SK-N-SH treated with all-trans-retinoic acid at 6 μM for 48 hours (cell line): ENCODE measurements at regions not wholly inside any gene's neighbourhood (a gene's known extent, or its start where the extent isn't known, plus 50 kb on each side); places are given as distances from the start of the nearest gene placed in this dataset.
A peak's percentile ranks its signal among the peaks of the same experiment; 100 is the strongest.

Experiments used
- ATAC-seq: fragments of 200-7000 bp; cut with Tn5 transposase; 3 replicates; pipeline ENCODE4 v1.9.1; 2020; ENCODE audit warnings: mild to moderate bottlenecking, moderate library complexity
- ARNTL ChIP-seq: fragments of 450-650 bp; formaldehyde crosslinking; IDR thresholded peaks from 2 replicates; pipeline ENCODE4 v1.5.0; 2020; ENCODE audit warnings: low read depth, mild to moderate bottlenecking, moderate library complexity, borderline replicate concordance
- BACH2 ChIP-seq: fragments of 250-450 bp; sonication (Bioruptor Pico); IDR thresholded peaks from 2 replicates; pipeline ENCODE4 v1.9.0; 2021; ENCODE audit warnings: mild to moderate bottlenecking, borderline replicate concordance
- CREB5 ChIP-seq: fragments of 250-450 bp; sonication (Bioruptor Pico); IDR thresholded peaks from 2 replicates; pipeline ENCODE4 v1.5.1; 2020; ENCODE audit warnings: low read depth, mild to moderate bottlenecking, moderate library complexity
- CSDC2 ChIP-seq: fragments of 250-450 bp; sonication (Bioruptor Pico); IDR thresholded peaks from 2 replicates; pipeline ENCODE4 v1.5.0; 2020; ENCODE audit warnings: mild to moderate bottlenecking, moderate library complexity
- CSRNP3 ChIP-seq: fragments of 250-450 bp; sonication (Bioruptor Pico); IDR thresholded peaks from 2 replicates; pipeline ENCODE4 v1.5.1; 2021; ENCODE audit warnings: mild to moderate bottlenecking, moderate library complexity
- ESRRG ChIP-seq: fragments of 250-450 bp; sonication (Bioruptor Pico); IDR thresholded peaks from 2 replicates; pipeline ENCODE4 v1.6.1; 2021; ENCODE audit warnings: mild to moderate bottlenecking
- GLIS3 ChIP-seq: fragments of 250-450 bp; sonication (Bioruptor Pico); IDR thresholded peaks from 2 replicates; pipeline ENCODE4 v1.5.0; 2020; ENCODE audit warnings: mild to moderate bottlenecking, moderate library complexity
- ISL1 ChIP-seq: fragments of 250-450 bp; sonication (Bioruptor Pico); IDR thresholded peaks from 2 replicates; pipeline ENCODE4 v2.1.2; 2022; ENCODE audit warnings: mild to moderate bottlenecking, moderate library complexity
- OSR1 ChIP-seq: fragments of 250-450 bp; sonication (Bioruptor Pico); IDR thresholded peaks from 2 replicates; pipeline ENCODE4 v1.8.0; 2022; ENCODE audit warnings: moderate library complexity, mild to moderate bottlenecking, inconsistent platforms
- POU6F1 ChIP-seq: fragments of 250-450 bp; sonication (Bioruptor Pico); IDR thresholded peaks from 2 replicates; pipeline ENCODE4 v1.8.0; 2021; ENCODE audit warnings: low read depth, mild to moderate bottlenecking, moderate library complexity, borderline replicate concordance
- PPARA ChIP-seq: fragments of 250-450 bp; sonication (Bioruptor Pico); IDR thresholded peaks from 2 replicates; pipeline ENCODE4 v1.5.0; 2020; ENCODE audit warnings: mild to moderate bottlenecking, borderline replicate concordance
- RARB ChIP-seq: fragments of 250-450 bp; sonication (Bioruptor Pico); IDR thresholded peaks from 2 replicates; pipeline ENCODE4 v1.8.0; 2021; ENCODE audit warnings: mild to moderate bottlenecking, moderate library complexity
- SNAI2 ChIP-seq: fragments of 250-450 bp; sonication (Bioruptor Pico); IDR thresholded peaks from 2 replicates; pipeline ENCODE4 v1.5.0; 2020; ENCODE audit warnings: mild to moderate bottlenecking, moderate library complexity
- TCF4 ChIP-seq: fragments of 250-450 bp; sonication (Bioruptor Pico); IDR thresholded peaks from 2 replicates; pipeline ENCODE4 v1.8.0; 2021; ENCODE audit warnings: mild to moderate bottlenecking, moderate library complexity, borderline replicate concordance
- TOX ChIP-seq: fragments of 250-450 bp; sonication (Bioruptor Pico); IDR thresholded peaks from 2 replicates; pipeline ENCODE4 v1.8.0; 2021; ENCODE audit warnings: mild to moderate bottlenecking, moderate library complexity, borderline replicate concordance
- TSHZ2 ChIP-seq: fragments of 250-450 bp; sonication (Bioruptor Pico); IDR thresholded peaks from 2 replicates; pipeline ENCODE4 v1.5.0; 2020; ENCODE audit warnings: mild to moderate bottlenecking, moderate library complexity
- ZC3H10 ChIP-seq: fragments of 250-450 bp; sonication (Bioruptor Pico); IDR thresholded peaks from 2 replicates; pipeline ENCODE4 v1.5.1; 2021; ENCODE audit warnings: mild to moderate bottlenecking, moderate library complexity
- ZFP3 ChIP-seq: fragments of 250-450 bp; sonication (Bioruptor Pico); IDR thresholded peaks from 2 replicates; pipeline ENCODE4 v1.5.0; 2020; ENCODE audit warnings: mild to moderate bottlenecking, moderate library complexity
- ZFP30 ChIP-seq: fragments of 450-650 bp; formaldehyde crosslinking; IDR thresholded peaks from 2 replicates; pipeline ENCODE4 v1.5.0; 2022; ENCODE audit warnings: mild to moderate bottlenecking, moderate library complexity
- ZNF8 ChIP-seq: fragments of 450-650 bp; formaldehyde crosslinking; IDR thresholded peaks from 2 replicates; pipeline ENCODE4 v1.5.0; 2020; ENCODE audit warnings: mild to moderate bottlenecking, moderate library complexity

- peak; percentile 16; the same call in 2 of the 3 replicates for ATAC-seq
These were observed 98.2 kb upstream of the TBC1D5 start for GRCh38 chr3:17840651-17841050.

GRCh38 chr3:17840126-17840525 is 97.7 kb upstream of the TBC1D5 start:
- no peak for ATAC-seq
- TF ChIP-seq ESRRG (CRISPR knock-in tag): no peak
- TF ChIP-seq TCF4 (CRISPR knock-in tag): no peak
- no peak for TF ChIP-seq ZNF8
- no peak for TF ChIP-seq RARB
- TF ChIP-seq TSHZ2 (CRISPR knock-in tag): no peak
- TF ChIP-seq ZC3H10: no peak
- TF ChIP-seq SNAI2 (CRISPR knock-in tag): no peak
- no peak for TF ChIP-seq CSDC2 (CRISPR knock-in tag)
- TF ChIP-seq, all 23 proteins: peak for 0

More at GRCh38 chr3:17840651-17841050, 98.2 kb upstream of the TBC1D5 start:
- TF ChIP-seq ISL1 (no peak), CSRNP3 (no peak), RARB (no peak), ZFP3 (CRISPR knock-in tag) (no peak), PPARA (CRISPR knock-in tag) (no peak), GLIS3 (no peak), ESRRG (CRISPR knock-in tag) (no peak), CREB5 (no peak), ZFP30 (CRISPR knock-in tag) (no peak), TCF4 (CRISPR knock-in tag) (no peak), TOX (CRISPR knock-in tag) (no peak), ZC3H10 (no peak), POU6F1 (CRISPR knock-in tag) (no peak), SNAI2 (CRISPR knock-in tag) (no peak), CSDC2 (CRISPR knock-in tag) (no peak), TSHZ2 (CRISPR knock-in tag) (no peak), OSR1 (CRISPR knock-in tag) (no peak)

- ATAC-seq: no peak
- no peak for TF ChIP-seq ZFP30 (CRISPR knock-in tag)
- TF ChIP-seq TOX (CRISPR knock-in tag): no peak
- no peak for TF ChIP-seq ISL1
- TF ChIP-seq CSRNP3: no peak
- TF ChIP-seq POU6F1 (CRISPR knock-in tag): no peak
- TF ChIP-seq CSDC2 (CRISPR knock-in tag): no peak
- TF ChIP-seq ARNTL (CRISPR knock-in tag): no peak
- no peak for TF ChIP-seq TSHZ2 (CRISPR knock-in tag)
- no peak for TF ChIP-seq BACH2
These were observed 94.5 kb upstream of the TBC1D5 start for GRCh38 chr3:17836919-17837318.
